HFF-Myc (cell line): ENCODE measurements at regions not wholly inside any gene's neighbourhood (a gene's known extent, or its start where the extent isn't known, plus 50 kb on each side); places are given as distances from the start of the nearest gene placed in this dataset.

Experiments used
- DNase-seq: peaks from one replicate; pipeline ENCODE4 v3.0.0-alpha.2; 2011; ENCODE audit warnings: low read depth; ENCODE audit errors: extremely low read depth
- H3K4me3 ChIP-seq: replicated peaks from 2 replicates; pipeline ENCODE4 v1.5.1; 2011; ENCODE audit warnings: low read depth, mild to moderate bottlenecking, control low read depth, low read length
- CTCF ChIP-seq: IDR thresholded peaks from 2 replicates; pipeline ENCODE4 v1.5.1; 2012; ENCODE audit warnings: mild to moderate bottlenecking, low read depth, low read length, control low read depth; ENCODE audit errors: missing control alignments

GRCh38 chr3:147640781-147641180 lies 231.6 kb downstream of the ZIC1 start:
- H3K4me3 ChIP-seq, result no peak overlapping the region
- no peak for TF ChIP-seq CTCF
- DNase-seq, result no peak

GRCh38 chr3:147645761-147646160 lies 236.6 kb downstream of the ZIC1 start:
- H3K4me3 ChIP-seq, result no peak overlapping the region
- no peak for DNase-seq
- TF ChIP-seq CTCF, result no peak

- no peak for DNase-seq
- H3K4me3 ChIP-seq, result no peak overlapping the region
- no peak for TF ChIP-seq CTCF
Observed at GRCh38 chr3:147649475-147649874, 240.3 kb downstream of the ZIC1 start.

- DNase-seq, result no peak
- H3K4me3 ChIP-seq, result no peak overlapping the region
- no peak for TF ChIP-seq CTCF
Observed at GRCh38 chr3:147651107-147651778, 242.1 kb downstream of the ZIC1 start.

- no peak for DNase-seq
- no peak for TF ChIP-seq CTCF
- no peak overlapping the region for H3K4me3 ChIP-seq
Observed at GRCh38 chr3:147652651-147653366, 243.6 kb downstream of the ZIC1 start.

GRCh38 chr3:147653367-147653923 lies 244.3 kb downstream of the ZIC1 start:
- H3K4me3 ChIP-seq, result no peak overlapping the region
- TF ChIP-seq CTCF, result no peak
- no peak for DNase-seq

GRCh38 chr3:147654827-147655226 lies 245.7 kb downstream of the ZIC1 start:
- TF ChIP-seq CTCF, result no peak

More at GRCh38 chr3:147654827-147655226, 245.7 kb downstream of the ZIC1 start:
- no peak for DNase-seq
- no peak overlapping the region for H3K4me3 ChIP-seq
